ENCODE measurements at regions not wholly inside any gene's neighbourhood (a gene's known extent, or its start where the extent isn't known, plus 50 kb on each side); places are given as distances from the start of the nearest gene placed in this dataset.

DNA sequence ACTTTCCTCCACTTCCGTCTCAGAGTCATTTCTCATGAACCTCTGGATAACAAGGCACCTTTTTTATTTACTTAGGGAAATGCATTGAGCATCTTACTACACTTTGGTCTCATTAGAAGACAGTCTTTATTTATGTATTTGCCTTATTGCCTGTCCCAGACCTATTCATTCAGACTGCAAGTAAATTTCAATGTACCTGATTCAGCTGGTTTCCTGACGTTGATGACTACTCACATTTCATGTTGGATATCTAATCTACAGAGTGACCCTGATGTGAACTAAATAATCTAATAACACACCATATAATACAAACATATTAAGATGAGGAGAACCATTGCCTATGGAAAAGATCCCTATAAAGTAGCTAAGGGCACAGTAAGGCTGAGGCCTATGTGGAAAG, 267.7 kb downstream of the SLC6A15 start:
- no peak for TF ChIP-seq EZH2 (IDR thresholded peaks at IDR 0.05; ENCODE audit: borderline replicate concordance, low read length)
- TF ChIP-seq, protein P1, sequence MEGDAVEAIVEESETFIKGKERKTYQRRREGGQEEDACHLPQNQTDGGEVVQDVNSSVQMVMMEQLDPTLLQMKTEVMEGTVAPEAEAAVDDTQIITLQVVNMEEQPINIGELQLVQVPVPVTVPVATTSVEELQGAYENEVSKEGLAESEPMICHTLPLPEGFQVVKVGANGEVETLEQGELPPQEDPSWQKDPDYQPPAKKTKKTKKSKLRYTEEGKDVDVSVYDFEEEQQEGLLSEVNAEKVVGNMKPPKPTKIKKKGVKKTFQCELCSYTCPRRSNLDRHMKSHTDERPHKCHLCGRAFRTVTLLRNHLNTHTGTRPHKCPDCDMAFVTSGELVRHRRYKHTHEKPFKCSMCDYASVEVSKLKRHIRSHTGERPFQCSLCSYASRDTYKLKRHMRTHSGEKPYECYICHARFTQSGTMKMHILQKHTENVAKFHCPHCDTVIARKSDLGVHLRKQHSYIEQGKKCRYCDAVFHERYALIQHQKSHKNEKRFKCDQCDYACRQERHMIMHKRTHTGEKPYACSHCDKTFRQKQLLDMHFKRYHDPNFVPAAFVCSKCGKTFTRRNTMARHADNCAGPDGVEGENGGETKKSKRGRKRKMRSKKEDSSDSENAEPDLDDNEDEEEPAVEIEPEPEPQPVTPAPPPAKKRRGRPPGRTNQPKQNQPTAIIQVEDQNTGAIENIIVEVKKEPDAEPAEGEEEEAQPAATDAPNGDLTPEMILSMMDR (IDR thresholded peaks at IDR 0.05; ENCODE audit: low read length): no peak
- H2AFZ ChIP-seq (ENCODE audit: low read length): no peak overlapping the region
- no peaks in the 10 kb centered on the region for H3K36me3 ChIP-seq (ENCODE audit: insufficient read depth, low read length)
- H3F3A ChIP-seq (ENCODE audit: insufficient read depth, low read length): no peaks in the 10 kb centered on the region
- H3K9me2 ChIP-seq (ENCODE audit: low read depth, low read length): no peaks in the 10 kb centered on the region
- H3K4me2 ChIP-seq (ENCODE audit: low read length): no peak overlapping the region
- H4K20me1 ChIP-seq (ENCODE audit: insufficient read depth, low read length): no peaks in the 10 kb centered on the region
- no peaks in the 10 kb centered on the region for H3K4me1 ChIP-seq (ENCODE audit: insufficient read depth, low read length, severe bottlenecking)
- H3K9me3 ChIP-seq (ENCODE audit: low read length): no peaks in the 10 kb centered on the region
- H3K27ac ChIP-seq (ENCODE audit: low read depth, low read length, poor library complexity, severe bottlenecking): no peak overlapping the region
- no peak overlapping the region for H3K4me3 ChIP-seq (ENCODE audit: low read depth, low read length, poor library complexity, severe bottlenecking)
- no peak overlapping the region for H3K9ac ChIP-seq (ENCODE audit: low read length)
- H3K27me3 ChIP-seq (ENCODE audit: insufficient read depth, low read length): no peaks in the 10 kb centered on the region
- H3K79me2 ChIP-seq (ENCODE audit: insufficient read depth, low read length): no peaks in the 10 kb centered on the region

DNA sequence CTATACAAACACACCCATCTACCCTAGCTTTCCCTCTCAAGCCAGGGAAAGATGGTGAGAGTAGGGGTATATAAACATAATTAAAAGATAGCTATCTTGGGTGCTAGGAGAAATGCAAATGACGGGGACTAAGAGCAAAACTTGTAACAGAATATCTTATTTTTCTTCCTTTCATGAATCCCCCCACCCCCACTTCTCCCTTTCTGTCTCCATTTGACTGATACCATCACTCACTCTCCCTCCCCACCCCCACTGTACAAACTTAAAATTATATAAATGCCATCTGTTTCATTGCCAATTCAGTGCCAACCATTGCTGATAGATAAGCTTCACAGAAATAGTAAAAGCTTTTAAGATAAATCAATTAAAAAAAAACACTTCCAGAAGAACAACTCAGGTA, 268.6 kb downstream of the SLC6A15 start:
- no peaks in the 10 kb centered on the region for H3K9me3 ChIP-seq (ENCODE audit: low read length)
- no peak overlapping the region for H3K27ac ChIP-seq (ENCODE audit: low read depth, low read length, poor library complexity, severe bottlenecking)
- no peaks in the 10 kb centered on the region for H4K20me1 ChIP-seq (ENCODE audit: insufficient read depth, low read length)
- H3K9ac ChIP-seq (ENCODE audit: low read length): no peak overlapping the region
- no peak overlapping the region for H3K4me3 ChIP-seq (ENCODE audit: low read depth, low read length, poor library complexity, severe bottlenecking)
- H3K4me1 ChIP-seq (ENCODE audit: insufficient read depth, low read length, severe bottlenecking): no peaks in the 10 kb centered on the region
- TF ChIP-seq EZH2 (IDR thresholded peaks at IDR 0.05; ENCODE audit: borderline replicate concordance, low read length): no peak
- TF ChIP-seq, protein P1 (IDR thresholded peaks at IDR 0.05; ENCODE audit: low read length): no peak
- H3K79me2 ChIP-seq (ENCODE audit: insufficient read depth, low read length): no peaks in the 10 kb centered on the region
- H2AFZ ChIP-seq (ENCODE audit: low read length): no peak overlapping the region
- no peak overlapping the region for H3K4me2 ChIP-seq (ENCODE audit: low read length)
- H3K27me3 ChIP-seq (ENCODE audit: insufficient read depth, low read length): no peaks in the 10 kb centered on the region
- no peaks in the 10 kb centered on the region for H3K9me2 ChIP-seq (ENCODE audit: low read depth, low read length)
- no peaks in the 10 kb centered on the region for H3K36me3 ChIP-seq (ENCODE audit: insufficient read depth, low read length)
- H3F3A ChIP-seq (ENCODE audit: insufficient read depth, low read length): no peaks in the 10 kb centered on the region

DNA sequence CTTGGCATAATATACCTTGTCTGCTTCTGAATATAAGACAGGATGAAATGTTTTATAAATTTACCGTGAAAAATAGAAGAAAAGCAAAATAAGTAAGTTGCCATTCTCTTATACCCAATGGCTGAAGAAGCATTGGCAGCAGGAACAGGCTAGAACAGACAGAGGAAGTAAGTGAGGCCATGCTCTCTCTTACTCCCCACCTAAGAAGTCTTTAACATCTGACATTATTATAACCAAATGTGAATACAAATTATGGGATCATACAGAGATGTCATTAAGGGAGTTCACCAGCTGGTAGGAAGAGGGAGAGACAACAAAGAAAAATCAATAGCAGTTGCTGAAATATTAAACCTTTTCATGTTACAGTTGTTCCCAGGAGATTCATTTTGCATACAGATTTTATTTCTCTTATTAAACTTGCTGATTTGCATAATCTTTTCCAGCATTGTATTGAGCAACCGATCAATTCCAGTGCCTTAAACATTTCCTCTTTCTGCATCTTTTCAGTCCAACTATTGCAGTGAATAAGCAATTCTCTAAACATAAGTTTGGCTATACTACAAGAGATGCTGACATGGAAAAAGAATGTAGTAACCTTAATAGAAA, 270.6 kb downstream of the SLC6A15 start:
- TF ChIP-seq, protein P1 (IDR thresholded peaks at IDR 0.05; ENCODE audit: low read length): no peak
- TF ChIP-seq EZH2 (IDR thresholded peaks at IDR 0.05; ENCODE audit: borderline replicate concordance, low read length): no peak
- H3K9me3 ChIP-seq (ENCODE audit: low read length): no peaks in the 10 kb centered on the region
- no peaks in the 10 kb centered on the region for H3K9me2 ChIP-seq (ENCODE audit: low read depth, low read length)
- H3K27me3 ChIP-seq (ENCODE audit: insufficient read depth, low read length): no peaks in the 10 kb centered on the region
- H3K27ac ChIP-seq (ENCODE audit: low read depth, low read length, poor library complexity, severe bottlenecking): no peak overlapping the region
- no peaks in the 10 kb centered on the region for H3K4me1 ChIP-seq (ENCODE audit: insufficient read depth, low read length, severe bottlenecking)
- H3K79me2 ChIP-seq (ENCODE audit: insufficient read depth, low read length): no peaks in the 10 kb centered on the region
- H3K9ac ChIP-seq (ENCODE audit: low read length): no peak overlapping the region
- no peak overlapping the region for H3K4me3 ChIP-seq (ENCODE audit: low read depth, low read length, poor library complexity, severe bottlenecking)
- no peaks in the 10 kb centered on the region for H4K20me1 ChIP-seq (ENCODE audit: insufficient read depth, low read length)
- H3F3A ChIP-seq (ENCODE audit: insufficient read depth, low read length): no peaks in the 10 kb centered on the region
- H2AFZ ChIP-seq (ENCODE audit: low read length): no peak overlapping the region
- H3K36me3 ChIP-seq (ENCODE audit: insufficient read depth, low read length): no peaks in the 10 kb centered on the region
- no peak overlapping the region for H3K4me2 ChIP-seq (ENCODE audit: low read length)
